ENCODE measurements at regions not wholly inside any gene's neighbourhood (a gene's known extent, or its start where the extent isn't known, plus 50 kb on each side); places are given as distances from the start of the nearest gene placed in this dataset.

GRCh38 chr16:59204589-59204988 lies 470.5 kb upstream of the GOT2 start:
- TF ChIP-seq CTCF (IDR thresholded peaks at IDR 0.05; ENCODE audit: low read depth, low read length, poor library complexity, severe bottlenecking) (no peak), EZH2phosphoT487 (IDR thresholded peaks at IDR 0.05; ENCODE audit: borderline replicate concordance, low read length) (no peak)

GRCh38 chr16:59202233-59202862 lies 468.2 kb upstream of the GOT2 start:
- Histone ChIP-seq H3K36me3 (ENCODE audit: control insufficient read depth, low read length) (no peaks in the 10 kb centered on the region), H4K20me1 (ENCODE audit: control insufficient read depth, insufficient read depth, low read depth, low read length) (no peaks in the 10 kb centered on the region), H3F3A (ENCODE audit: control insufficient read depth, insufficient read depth) (no peaks in the 10 kb centered on the region), H3K4me3 (ENCODE audit: low read length) (no peak overlapping the region), H3K4me2 (ENCODE audit: low read length) (no peak overlapping the region), H3K9me3 (ENCODE audit: control insufficient read depth, insufficient read depth, low read length) (no peaks in the 10 kb centered on the region), H3K27ac (ENCODE audit: low read depth, low read length) (no peak overlapping the region), H3K27me3 (ENCODE audit: control insufficient read depth, low read length) (no peaks in the 10 kb centered on the region), H3K79me2 (ENCODE audit: control insufficient read depth, low read length) (no peaks in the 10 kb centered on the region), H3K9me2 (replicated peaks; ENCODE audit: control insufficient read depth, low read length) (no peaks in the 10 kb centered on the region), H3K4me1 (ENCODE audit: control insufficient read depth, low read length) (no peaks in the 10 kb centered on the region)
- TF ChIP-seq CTCF (IDR thresholded peaks at IDR 0.05; ENCODE audit: low read depth, low read length, poor library complexity, severe bottlenecking) (no peak), EZH2phosphoT487 (IDR thresholded peaks at IDR 0.05; ENCODE audit: borderline replicate concordance, low read length) (no peak)

More at GRCh38 chr16:59204589-59204988, 470.5 kb upstream of the GOT2 start:
- H3K4me1 ChIP-seq (ENCODE audit: control insufficient read depth, low read length): no peaks in the 10 kb centered on the region
- no peak overlapping the region for H3K4me2 ChIP-seq (ENCODE audit: low read length)
- no peaks in the 10 kb centered on the region for H3K9me3 ChIP-seq (ENCODE audit: control insufficient read depth, insufficient read depth, low read length)
- H3K36me3 ChIP-seq (ENCODE audit: control insufficient read depth, low read length): no peaks in the 10 kb centered on the region
- H3F3A ChIP-seq (ENCODE audit: control insufficient read depth, insufficient read depth): no peaks in the 10 kb centered on the region
- no peak overlapping the region for H3K27ac ChIP-seq (ENCODE audit: low read depth, low read length)
- no peaks in the 10 kb centered on the region for H3K9me2 ChIP-seq (replicated peaks; ENCODE audit: control insufficient read depth, low read length)
- H3K27me3 ChIP-seq (ENCODE audit: control insufficient read depth, low read length): no peaks in the 10 kb centered on the region
- no peaks in the 10 kb centered on the region for H3K79me2 ChIP-seq (ENCODE audit: control insufficient read depth, low read length)
- no peaks in the 10 kb centered on the region for H4K20me1 ChIP-seq (ENCODE audit: control insufficient read depth, insufficient read depth, low read depth, low read length)
- H3K4me3 ChIP-seq (ENCODE audit: low read length): no peak overlapping the region

- no peaks in the 10 kb centered on the region for H3K4me1 ChIP-seq (ENCODE audit: control insufficient read depth, low read length)
- no peak overlapping the region for H3K4me3 ChIP-seq (ENCODE audit: low read length)
- no peaks in the 10 kb centered on the region for H3K79me2 ChIP-seq (ENCODE audit: control insufficient read depth, low read length)
- no peaks in the 10 kb centered on the region for H3K27me3 ChIP-seq (ENCODE audit: control insufficient read depth, low read length)
- no peaks in the 10 kb centered on the region for H3F3A ChIP-seq (ENCODE audit: control insufficient read depth, insufficient read depth)
- TF ChIP-seq CTCF (IDR thresholded peaks at IDR 0.05; ENCODE audit: low read depth, low read length, poor library complexity, severe bottlenecking) (no peak), EZH2phosphoT487 (IDR thresholded peaks at IDR 0.05; ENCODE audit: borderline replicate concordance, low read length) (no peak)
- H3K27ac ChIP-seq (ENCODE audit: low read depth, low read length): no peak overlapping the region
- H3K9me2 ChIP-seq (replicated peaks; ENCODE audit: control insufficient read depth, low read length): no peaks in the 10 kb centered on the region
- H3K9me3 ChIP-seq (ENCODE audit: control insufficient read depth, insufficient read depth, low read length): no peaks in the 10 kb centered on the region
- H4K20me1 ChIP-seq (ENCODE audit: control insufficient read depth, insufficient read depth, low read depth, low read length): no peaks in the 10 kb centered on the region
- no peaks in the 10 kb centered on the region for H3K36me3 ChIP-seq (ENCODE audit: control insufficient read depth, low read length)
- no peak overlapping the region for H3K4me2 ChIP-seq (ENCODE audit: low read length)
Observed at GRCh38 chr16:59201821-59202220, 467.7 kb upstream of the GOT2 start.

Measured in DOHH2 (cell line).